ENCODE measurements at regions not wholly inside any gene's neighbourhood (a gene's known extent, or its start where the extent isn't known, plus 50 kb on each side); places are given as distances from the start of the nearest gene placed in this dataset.
"Not testable (repeated sequence)": the region's sequence is repeated elsewhere in the genome, so short reads cannot be mapped to it uniquely, and the experiment has no call there.

DNA sequence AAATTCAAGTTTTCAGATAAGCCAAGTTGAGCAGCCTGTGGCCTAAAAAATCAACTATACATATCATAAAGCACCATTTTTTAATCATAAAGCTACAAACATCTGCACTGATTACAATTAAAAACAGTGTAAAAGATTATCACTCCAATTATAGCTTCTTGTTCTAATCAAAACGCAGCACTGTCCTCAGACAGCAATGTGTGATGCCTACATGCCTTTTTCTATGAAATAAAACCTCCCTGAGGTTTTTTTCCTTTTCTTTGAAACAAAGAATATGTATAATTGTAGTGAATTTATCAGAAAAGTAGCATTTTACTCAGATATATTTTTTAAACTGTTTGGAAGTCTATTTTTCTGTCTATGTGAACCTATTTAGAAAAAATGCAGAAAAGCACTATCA, 366.1 kb upstream of the CCNH start:
- Histone ChIP-seq H3K4me3 (no peak overlapping the region), H3K27ac (no peak overlapping the region), H3K36me3 (no peaks in the 10 kb centered on the region), H3K27me3 (no peaks in the 10 kb centered on the region), H3K4me1 (peaks cover 0 to 3% (median 0%) of the 10 kb centered on the region in 4 donors), H3K9me3 (no peaks in the 10 kb centered on the region)
- TF ChIP-seq POLR2A (IDR thresholded peaks at IDR 0.05) (no peak), EP300 (IDR thresholded peaks at IDR 0.05) (no peak)
- TF ChIP-seq, protein P1, sequence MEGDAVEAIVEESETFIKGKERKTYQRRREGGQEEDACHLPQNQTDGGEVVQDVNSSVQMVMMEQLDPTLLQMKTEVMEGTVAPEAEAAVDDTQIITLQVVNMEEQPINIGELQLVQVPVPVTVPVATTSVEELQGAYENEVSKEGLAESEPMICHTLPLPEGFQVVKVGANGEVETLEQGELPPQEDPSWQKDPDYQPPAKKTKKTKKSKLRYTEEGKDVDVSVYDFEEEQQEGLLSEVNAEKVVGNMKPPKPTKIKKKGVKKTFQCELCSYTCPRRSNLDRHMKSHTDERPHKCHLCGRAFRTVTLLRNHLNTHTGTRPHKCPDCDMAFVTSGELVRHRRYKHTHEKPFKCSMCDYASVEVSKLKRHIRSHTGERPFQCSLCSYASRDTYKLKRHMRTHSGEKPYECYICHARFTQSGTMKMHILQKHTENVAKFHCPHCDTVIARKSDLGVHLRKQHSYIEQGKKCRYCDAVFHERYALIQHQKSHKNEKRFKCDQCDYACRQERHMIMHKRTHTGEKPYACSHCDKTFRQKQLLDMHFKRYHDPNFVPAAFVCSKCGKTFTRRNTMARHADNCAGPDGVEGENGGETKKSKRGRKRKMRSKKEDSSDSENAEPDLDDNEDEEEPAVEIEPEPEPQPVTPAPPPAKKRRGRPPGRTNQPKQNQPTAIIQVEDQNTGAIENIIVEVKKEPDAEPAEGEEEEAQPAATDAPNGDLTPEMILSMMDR (IDR thresholded peaks at IDR 0.05), result no peak
- DNase-seq (ENCODE audit: low spot score in 2 of 2), result no peak
- WGBS, 2 donors, result 88 to 93% methylated on average over 1 of the region's 1 CpG

DNA sequence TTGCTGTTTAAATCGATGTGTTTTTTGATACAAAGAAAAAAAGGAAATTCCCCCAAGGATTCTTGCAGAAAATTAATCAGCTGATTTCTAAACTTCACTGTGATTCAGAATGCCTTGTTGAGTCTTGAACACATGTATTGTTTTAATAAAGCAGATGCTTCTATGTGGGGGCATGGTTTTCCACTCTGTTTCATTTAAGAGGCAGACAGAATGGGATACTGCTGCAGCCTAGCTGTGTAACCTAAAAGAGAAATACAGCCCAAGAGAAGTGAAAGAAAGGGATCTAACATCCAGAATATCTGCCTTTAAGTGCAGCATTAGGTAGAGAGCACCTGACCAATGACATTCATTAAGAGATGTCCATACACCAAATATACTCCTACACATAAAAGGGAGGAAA, 365.1 kb upstream of the CCNH start:
- H3K27ac ChIP-seq, result no peak overlapping the region
- no peaks in the 10 kb centered on the region for H3K9me3 ChIP-seq
- WGBS, 2 donors, result 59 to 62% methylated on average over 1 of the region's 1 CpG
- no peak overlapping the region for H3K4me3 ChIP-seq
- no peaks in the 10 kb centered on the region for H3K27me3 ChIP-seq
- H3K36me3 ChIP-seq, result no peaks in the 10 kb centered on the region
- no peak for DNase-seq (ENCODE audit: low spot score in 2 of 2)
- peaks cover 0 to 3% (median 0%) of the 10 kb centered on the region in 4 donors for H3K4me1 ChIP-seq
- no peak for TF ChIP-seq POLR2A (IDR thresholded peaks at IDR 0.05)
- no peak for TF ChIP-seq EP300 (IDR thresholded peaks at IDR 0.05)
- TF ChIP-seq, protein P1 (IDR thresholded peaks at IDR 0.05), result no peak

DNA sequence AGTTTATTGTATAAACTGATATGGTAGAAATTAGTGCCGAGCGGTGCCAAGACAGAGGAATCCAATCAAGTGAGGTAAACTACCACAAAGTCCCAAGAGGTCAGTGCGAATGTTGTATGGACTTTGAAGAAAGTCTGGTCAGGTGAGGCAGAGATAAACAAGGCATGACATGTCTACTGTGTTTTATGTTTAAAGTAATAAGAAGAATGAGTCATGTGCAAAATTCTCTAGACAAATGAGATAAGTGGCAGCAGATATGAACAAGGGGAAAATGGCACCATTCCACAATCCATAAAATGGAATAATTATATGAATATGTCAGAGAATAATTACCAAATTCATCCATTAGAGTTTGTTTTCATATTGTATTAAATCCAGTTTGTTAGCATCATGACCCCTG, 364.1 kb upstream of the CCNH start:
- peaks cover 0 to 3% of the 10 kb centered on the region in 2 donors for H3K27me3 ChIP-seq
- peaks cover 0 to 3% (median 0%) of the 10 kb centered on the region in 4 donors for H3K4me1 ChIP-seq
- 90 to 93% methylated on average over 3 of the region's 3 CpGs for WGBS, 2 donors
- H3K36me3 ChIP-seq, result no peaks in the 10 kb centered on the region
- no peak for DNase-seq (ENCODE audit: low spot score in 2 of 2)
- H3K4me3 ChIP-seq, result no peak overlapping the region
- no peak overlapping the region for H3K27ac ChIP-seq
- H3K9me3 ChIP-seq, result no peaks in the 10 kb centered on the region
- TF ChIP-seq POLR2A (IDR thresholded peaks at IDR 0.05), result no peak
- no peak for TF ChIP-seq EP300 (IDR thresholded peaks at IDR 0.05)
- TF ChIP-seq, protein P1 (IDR thresholded peaks at IDR 0.05), result no peak

DNA sequence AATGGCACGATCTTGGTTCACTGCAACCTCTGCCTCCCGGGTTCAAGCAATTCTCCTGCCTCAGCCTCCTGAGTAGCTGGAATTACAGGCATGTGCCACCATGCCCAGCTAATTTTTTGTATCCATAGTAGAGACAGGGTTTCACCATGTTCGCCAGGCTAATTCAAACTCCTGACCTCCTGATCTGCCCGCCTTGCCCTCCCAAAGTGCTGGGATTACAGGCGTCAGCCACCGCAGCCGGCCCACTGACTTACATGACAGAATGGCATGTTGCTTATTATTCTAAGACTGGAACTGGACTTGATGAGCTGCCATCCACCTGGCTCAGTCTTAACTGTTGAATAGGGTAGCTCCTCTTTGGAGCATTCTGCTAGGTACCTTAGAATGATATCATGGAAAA, 363.6 kb upstream of the CCNH start:
- H3K4me1 ChIP-seq; H3K9me3 ChIP-seq; H3K27me3 ChIP-seq; H3K4me3 ChIP-seq; H3K27ac ChIP-seq; DNase-seq (ENCODE audit: low spot score in 2 of 2); H3K36me3 ChIP-seq: not testable (repeated sequence)
- WGBS, 2 donors, result 94 to 99% methylated on average over 7 of the region's 7 CpGs

DNA sequence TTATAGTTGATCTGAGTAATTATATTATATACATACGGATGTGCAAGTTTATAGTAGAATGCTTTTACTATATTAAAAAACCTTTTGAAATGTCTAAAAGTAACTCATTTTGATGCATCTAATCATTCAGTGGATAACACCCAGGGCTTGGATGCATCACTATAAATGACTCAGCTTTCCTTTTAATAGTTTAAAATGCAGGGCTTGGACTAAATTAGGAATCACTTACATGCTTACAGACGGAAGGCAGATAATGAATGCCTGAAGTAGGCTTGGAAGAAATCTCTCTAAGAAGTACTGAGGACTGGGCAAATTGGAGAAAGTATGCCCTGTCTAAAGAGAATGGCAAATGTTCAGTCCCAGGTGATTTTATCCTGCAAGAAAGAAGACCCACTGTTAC, 362.5 kb upstream of the CCNH start:
- TF ChIP-seq, protein P1 (IDR thresholded peaks at IDR 0.05), result no peak
- no peak for TF ChIP-seq POLR2A (IDR thresholded peaks at IDR 0.05)
- TF ChIP-seq EP300 (IDR thresholded peaks at IDR 0.05), result no peak
- Histone ChIP-seq H3K27me3 (peaks cover 0 to 15% of the 10 kb centered on the region in 2 donors), H3K9me3 (no peaks in the 10 kb centered on the region), H3K27ac (no peak overlapping the region), H3K4me3 (no peak overlapping the region), H3K4me1 (no peaks in the 10 kb centered on the region), H3K36me3 (no peaks in the 10 kb centered on the region)
- WGBS, 2 donors, result 65 to 70% methylated on average over 2 of the region's 2 CpGs
- DNase-seq (ENCODE audit: low spot score in 2 of 2), result no peak

DNA sequence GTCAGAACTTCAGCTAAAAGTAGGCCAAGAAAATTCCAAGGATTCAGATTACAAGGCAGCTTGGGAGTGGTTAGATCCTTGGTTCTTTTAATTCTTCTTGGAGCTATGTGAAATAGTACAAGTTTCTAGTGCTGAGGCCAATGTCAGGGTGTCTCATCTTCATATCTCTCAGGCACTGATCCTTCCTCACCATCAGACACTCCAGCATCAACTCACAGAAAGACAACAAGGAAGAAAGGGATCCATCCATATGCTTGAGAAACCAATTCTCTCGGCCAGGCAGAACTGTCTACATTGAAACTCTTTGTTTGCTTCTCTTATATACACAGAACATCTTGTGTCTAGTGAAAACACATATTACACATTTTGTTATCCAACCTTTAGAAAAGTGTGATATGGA, 362.1 kb upstream of the CCNH start:
- peaks cover 0 to 19% of the 10 kb centered on the region in 2 donors for H3K27me3 ChIP-seq
- no peaks in the 10 kb centered on the region for H3K36me3 ChIP-seq
- TF ChIP-seq EP300 (IDR thresholded peaks at IDR 0.05) (no peak), POLR2A (IDR thresholded peaks at IDR 0.05) (no peak)
- TF ChIP-seq, protein P1 (IDR thresholded peaks at IDR 0.05), result no peak
- DNase-seq (ENCODE audit: low spot score in 2 of 2), result no peak
- no peaks in the 10 kb centered on the region for H3K9me3 ChIP-seq
- H3K4me1 ChIP-seq, result no peaks in the 10 kb centered on the region
- no peak overlapping the region for H3K4me3 ChIP-seq
- 78 to 83% methylated on average over 1 of the region's 1 CpG for WGBS, 2 donors
- no peak overlapping the region for H3K27ac ChIP-seq

All from tibial nerve (tissue), 4 donors.